ENCODE measurements at regions not wholly inside any gene's neighbourhood (a gene's known extent, or its start where the extent isn't known, plus 50 kb on each side); places are given as distances from the start of the nearest gene placed in this dataset.

GRCh38 chr5:58207076-58207475 is 252.8 kb downstream of the PLK2 start:
- no peak for TF ChIP-seq CTCF (IDR thresholded peaks at IDR 0.05; ENCODE audit: insufficient read depth, low read length, poor library complexity, severe bottlenecking)
- no peaks in the 10 kb centered on the region for H3K36me3 ChIP-seq (ENCODE audit: control insufficient read depth, insufficient read depth, low read length)
- no peaks in the 10 kb centered on the region for H3K27me3 ChIP-seq (ENCODE audit: control insufficient read depth, insufficient read depth, low read length)
- DNase-seq (ENCODE audit: low read depth), result no peak
- no peak overlapping the region for H3K4me3 ChIP-seq (ENCODE audit: low read depth, low read length)

- no peak for DNase-seq (ENCODE audit: low read depth)
- no peak for TF ChIP-seq CTCF (IDR thresholded peaks at IDR 0.05; ENCODE audit: insufficient read depth, low read length, poor library complexity, severe bottlenecking)
- H3K4me3 ChIP-seq (ENCODE audit: low read depth, low read length), result no peak overlapping the region
- no peaks in the 10 kb centered on the region for H3K36me3 ChIP-seq (ENCODE audit: control insufficient read depth, insufficient read depth, low read length)
- H3K27me3 ChIP-seq (ENCODE audit: control insufficient read depth, insufficient read depth, low read length), result no peaks in the 10 kb centered on the region
These were observed 254.9 kb downstream of the PLK2 start for GRCh38 chr5:58204966-58205365.

GRCh38 chr5:58202941-58203444 is 256.9 kb downstream of the PLK2 start:
- DNase-seq (ENCODE audit: low read depth), result no peak
- no peak overlapping the region for H3K4me3 ChIP-seq (ENCODE audit: low read depth, low read length)
- TF ChIP-seq CTCF (IDR thresholded peaks at IDR 0.05; ENCODE audit: insufficient read depth, low read length, poor library complexity, severe bottlenecking), result no peak
- no peaks in the 10 kb centered on the region for H3K27me3 ChIP-seq (ENCODE audit: control insufficient read depth, insufficient read depth, low read length)
- no peaks in the 10 kb centered on the region for H3K36me3 ChIP-seq (ENCODE audit: control insufficient read depth, insufficient read depth, low read length)

GRCh38 chr5:58201922-58202648 is 257.8 kb downstream of the PLK2 start:
- Histone ChIP-seq H3K4me3 (ENCODE audit: low read depth, low read length) (no peak overlapping the region), H3K36me3 (ENCODE audit: control insufficient read depth, insufficient read depth, low read length) (no peaks in the 10 kb centered on the region), H3K27me3 (ENCODE audit: control insufficient read depth, insufficient read depth, low read length) (no peaks in the 10 kb centered on the region)
- no peak for DNase-seq (ENCODE audit: low read depth)
- TF ChIP-seq CTCF (IDR thresholded peaks at IDR 0.05; ENCODE audit: insufficient read depth, low read length, poor library complexity, severe bottlenecking), result no peak

- no peak for DNase-seq (ENCODE audit: low read depth)
- Histone ChIP-seq H3K27me3 (ENCODE audit: control insufficient read depth, insufficient read depth, low read length) (no peaks in the 10 kb centered on the region), H3K36me3 (ENCODE audit: control insufficient read depth, insufficient read depth, low read length) (no peaks in the 10 kb centered on the region), H3K4me3 (ENCODE audit: low read depth, low read length) (no peak overlapping the region)
- no peak for TF ChIP-seq CTCF (IDR thresholded peaks at IDR 0.05; ENCODE audit: insufficient read depth, low read length, poor library complexity, severe bottlenecking)
These were observed 259.4 kb downstream of the PLK2 start for GRCh38 chr5:58200451-58200850.

- Histone ChIP-seq H3K36me3 (ENCODE audit: control insufficient read depth, insufficient read depth, low read length) (no peaks in the 10 kb centered on the region), H3K4me3 (ENCODE audit: low read depth, low read length) (no peak overlapping the region), H3K27me3 (ENCODE audit: control insufficient read depth, insufficient read depth, low read length) (no peaks in the 10 kb centered on the region)
- TF ChIP-seq CTCF (IDR thresholded peaks at IDR 0.05; ENCODE audit: insufficient read depth, low read length, poor library complexity, severe bottlenecking), result no peak
- DNase-seq (ENCODE audit: low read depth), result no peak
These were observed 260.8 kb downstream of the PLK2 start for GRCh38 chr5:58199087-58199486.
